H9 (cell line): ENCODE measurements at regions not wholly inside any gene's neighbourhood (a gene's known extent, or its start where the extent isn't known, plus 50 kb on each side); places are given as distances from the start of the nearest gene placed in this dataset.

Experiments
- DNase-seq: peaks from one replicate; pipeline ENCODE4 v3.0.0-alpha.2; 2017
- H2AFZ ChIP-seq: one replicate; pipeline ENCODE4 v1.6.1; 2013; ENCODE audit warnings: mild to moderate bottlenecking, low read length, control low read depth, moderate library complexity
- H2AK5ac ChIP-seq: 2 replicates; pipeline ENCODE4 v1.6.1; 2013; ENCODE audit warnings: low read length, control low read depth, mixed read lengths; ENCODE audit not compliant: insufficient read length
- H2BK120ac ChIP-seq: one replicate; pipeline ENCODE4 v1.6.1; 2013; ENCODE audit warnings: low read depth, mild to moderate bottlenecking, low read length, control low read depth, inconsistent platforms; ENCODE audit not compliant: poor library complexity, severe bottlenecking
- H2BK12ac ChIP-seq: 2 replicates; pipeline ENCODE4 v1.6.1; 2013; ENCODE audit warnings: low read length, control low read depth, mixed read lengths, low read depth; ENCODE audit not compliant: insufficient read length
- H2BK15ac ChIP-seq: 2 replicates; pipeline ENCODE4 v1.6.1; 2013; ENCODE audit warnings: low read depth, low read length, control low read depth
- H2BK20ac ChIP-seq: one replicate; pipeline ENCODE4 v1.6.1; 2013; ENCODE audit warnings: low read depth, mild to moderate bottlenecking, low read length, control low read depth, inconsistent platforms; ENCODE audit not compliant: poor library complexity, severe bottlenecking
- H2BK5ac ChIP-seq: 2 replicates; pipeline ENCODE4 v1.6.1; 2013; ENCODE audit warnings: low read length, control low read depth, mixed read lengths; ENCODE audit not compliant: insufficient read length
- H3K14ac ChIP-seq: 2 replicates; pipeline ENCODE4 v1.6.1; 2013; ENCODE audit warnings: low read length, control low read depth; ENCODE audit not compliant: insufficient read depth
- H3K18ac ChIP-seq: 2 replicates; pipeline ENCODE4 v1.6.1; 2013; ENCODE audit warnings: low read depth, mild to moderate bottlenecking, mixed read lengths, low read length, control low read depth; ENCODE audit not compliant: insufficient read length
- H3K23ac ChIP-seq: 2 replicates; pipeline ENCODE4 v1.6.1; 2013; ENCODE audit warnings: low read length, control low read depth, mixed read lengths, low read depth; ENCODE audit not compliant: insufficient read length
- H3K23me2 ChIP-seq: 2 replicates; pipeline ENCODE4 v1.6.1; 2013; ENCODE audit warnings: low read depth, mild to moderate bottlenecking, mixed read lengths, low read length, control low read depth; ENCODE audit not compliant: insufficient read length, poor library complexity, severe bottlenecking
- H3K27ac ChIP-seq: 2 replicates; pipeline ENCODE4 v1.5.1; 2013; ENCODE audit warnings: low read length, control low read depth, mixed read lengths, low read depth; ENCODE audit not compliant: insufficient read length
- H3K27me3 ChIP-seq: 2 replicates; pipeline ENCODE4 v1.6.1; 2013; ENCODE audit warnings: low read length, control low read depth, inconsistent platforms; ENCODE audit not compliant: insufficient read depth
- H3K4ac ChIP-seq: 2 replicates; pipeline ENCODE4 v1.6.1; 2013; ENCODE audit warnings: low read depth, mild to moderate bottlenecking, control low read depth, inconsistent platforms, low read length, moderate library complexity
- H3K4me1 ChIP-seq: 2 replicates; pipeline ENCODE4 v1.6.1; 2013; ENCODE audit warnings: low read length, control low read depth, inconsistent platforms; ENCODE audit not compliant: insufficient read depth
- H3K4me2 ChIP-seq: 2 replicates; pipeline ENCODE4 v1.6.1; 2013; ENCODE audit warnings: low read length, control low read depth, mixed read lengths; ENCODE audit not compliant: insufficient read length, insufficient read depth
- H3K56ac ChIP-seq: 2 replicates; pipeline ENCODE4 v1.6.1; 2013; ENCODE audit warnings: low read depth, mild to moderate bottlenecking, mixed read lengths, low read length, control low read depth; ENCODE audit not compliant: insufficient read length
- H3K79me1 ChIP-seq: 2 replicates; pipeline ENCODE4 v1.6.1; 2013; ENCODE audit warnings: low read depth, mild to moderate bottlenecking, moderate library complexity, low read length, control low read depth, inconsistent platforms; ENCODE audit not compliant: insufficient read depth, poor library complexity, severe bottlenecking
- H3K79me2 ChIP-seq: 2 replicates; pipeline ENCODE4 v1.6.1; 2013; ENCODE audit warnings: low read length, control low read depth, inconsistent platforms; ENCODE audit not compliant: insufficient read depth
- H3K9ac ChIP-seq: 2 replicates; pipeline ENCODE4 v1.6.1; 2013; ENCODE audit warnings: low read length, control low read depth, mixed read lengths; ENCODE audit not compliant: insufficient read length; ENCODE audit errors: extremely low read depth
- H3K9me3 ChIP-seq: one replicate; pipeline ENCODE4 v1.6.1; 2013; ENCODE audit warnings: low read depth, low read length, inconsistent platforms; ENCODE audit not compliant: control insufficient read depth
- H3T11ph ChIP-seq: one replicate; pipeline ENCODE4 v1.6.1; 2013; ENCODE audit warnings: mild to moderate bottlenecking, low read length, control low read depth, inconsistent platforms
- H4K20me1 ChIP-seq: one replicate; pipeline ENCODE4 v1.6.1; 2013; ENCODE audit not compliant: control insufficient read depth, insufficient read length, insufficient read depth
- H4K5ac ChIP-seq: 2 replicates; pipeline ENCODE4 v1.6.1; 2013; ENCODE audit warnings: low read depth, mild to moderate bottlenecking, mixed read lengths, low read length, control low read depth; ENCODE audit not compliant: insufficient read length
- H4K8ac ChIP-seq: replicated peaks from 2 replicates; pipeline ENCODE4 v1.6.1; 2013; ENCODE audit warnings: low read length, control low read depth, mixed read lengths, low read depth; ENCODE audit not compliant: insufficient read length
- H4K91ac ChIP-seq: 2 replicates; pipeline ENCODE4 v1.6.1; 2013; ENCODE audit warnings: low read depth, mild to moderate bottlenecking, moderate library complexity, mixed read lengths, low read length, control low read depth; ENCODE audit not compliant: insufficient read length
- H3K27ac Mint-ChIP-seq, 3 experiments: 2 replicates in 2 of 3; 3 replicates in 1 of 3; pipeline ENCODE4 v1.8.0; 2020 to 2021; ENCODE audit warnings: mixed read lengths in 3 of 3, mild to moderate bottlenecking in 1 of 3, moderate library complexity in 1 of 3
- H3K27me3 Mint-ChIP-seq: 2 replicates; pipeline ENCODE4 v1.8.0; 2021; ENCODE audit warnings: low read depth, mild to moderate bottlenecking, moderate library complexity, mixed read lengths
- H3K36me3 Mint-ChIP-seq, 3 experiments: 2 replicates in 2 of 3; 3 replicates in 1 of 3; pipeline ENCODE4 v1.8.0; 2020 to 2021; ENCODE audit warnings: low read depth in 3 of 3, mixed read lengths in 3 of 3; ENCODE audit not compliant: insufficient read depth in 1 of 3
- H3K4me1 Mint-ChIP-seq, 2 experiments: 2 replicates each; pipeline ENCODE4 v1.8.0; 2020; ENCODE audit warnings: mixed read lengths in 2 of 2
- H3K4me3 Mint-ChIP-seq, 2 experiments: 2 replicates in 1 of 2; 3 replicates in 1 of 2; pipeline ENCODE4 v1.8.0; 2020 to 2021; ENCODE audit warnings: mild to moderate bottlenecking in 2 of 2, mixed read lengths in 2 of 2, moderate library complexity in 1 of 2
- H3K9me3 Mint-ChIP-seq, 2 experiments: 2 replicates in 1 of 2; 3 replicates in 1 of 2; pipeline ENCODE4 v1.8.0; 2020; ENCODE audit warnings: mild to moderate bottlenecking in 2 of 2, mixed read lengths in 2 of 2, moderate library complexity in 1 of 2
- WGBS: extraction: QIAGEN DNeasy Blood & Tissue Kit; methylation state at CpG from one replicate; pipeline ENCODE4 v1.1.7; 2013; ENCODE audit warnings: missing lambda C conversion rate, low lambda C conversion rate, mixed read lengths; ENCODE audit not compliant: insufficient read length; ENCODE audit errors: extremely low coverage; 5-methylcytosine and 5-hydroxymethylcytosine counted together
- TF ChIP-seq, protein P1 (sequence below): fragments of 200-600 bp; sonication (generic); conservative IDR thresholded peaks from 3 replicates; pipeline ENCODE4 v1.8.0; 2021; ENCODE audit warnings: antibody characterized with exemption, mild to moderate bottlenecking

DNA sequence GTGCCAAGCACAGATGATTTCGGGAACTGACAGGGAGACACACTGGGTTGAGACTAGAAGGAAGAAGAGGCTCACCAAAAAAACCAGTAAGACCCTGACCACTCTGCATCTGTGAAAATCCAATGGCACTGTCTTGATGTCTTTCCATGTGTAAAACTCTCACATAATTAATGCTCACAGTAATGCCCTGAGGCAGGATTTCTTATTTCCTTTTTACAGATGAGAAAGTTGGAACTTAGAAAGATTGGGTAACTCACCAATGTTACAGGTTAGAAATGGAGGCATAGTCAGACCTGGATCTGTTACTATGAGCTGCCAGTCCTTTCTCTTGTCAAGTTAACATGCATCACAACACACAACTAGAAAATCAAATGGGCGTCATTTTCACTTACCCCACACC lies 151.0 kb upstream of the MCHR2 start:
- DNase-seq = no peak
- Histone ChIP-seq H3K23ac (no peak overlapping the region), H3K4me1 (no peaks in the 10 kb centered on the region), H2AFZ (no peak overlapping the region), H3K18ac (no peak overlapping the region), H3K56ac (no peak overlapping the region), H3K79me2 (no peaks in the 10 kb centered on the region), H4K5ac (no peak overlapping the region), H3K9ac (no peak overlapping the region), H3K23me2 (no peaks in the 10 kb centered on the region), H2BK5ac (no peak overlapping the region), H2BK20ac (no peak overlapping the region), H3K27ac (no peak overlapping the region), H3K4ac (no peak overlapping the region), H3K14ac (no peak overlapping the region), H3T11ph (no peak overlapping the region), H4K91ac (no peak overlapping the region), H2BK15ac (no peak overlapping the region), H2BK120ac (no peak overlapping the region), H2BK12ac (no peak overlapping the region), H4K8ac (no peak overlapping the region), H3K27me3 (no peaks in the 10 kb centered on the region), H3K4me2 (no peak overlapping the region), H4K20me1 (no peaks in the 10 kb centered on the region), H3K79me1 (no peaks in the 10 kb centered on the region), H2AK5ac (no peak overlapping the region), H3K9me3 (no peaks in the 10 kb centered on the region)
- Mint-ChIP-seq H3K4me1 (no peaks in the 10 kb centered on the region), H3K36me3 (no peaks in the 10 kb centered on the region), H3K9me3 (no peaks in the 10 kb centered on the region), H3K4me3 (no peak overlapping the region), H3K27me3 (no peaks in the 10 kb centered on the region), H3K27ac (no peak overlapping the region)
- TF ChIP-seq, protein P1, sequence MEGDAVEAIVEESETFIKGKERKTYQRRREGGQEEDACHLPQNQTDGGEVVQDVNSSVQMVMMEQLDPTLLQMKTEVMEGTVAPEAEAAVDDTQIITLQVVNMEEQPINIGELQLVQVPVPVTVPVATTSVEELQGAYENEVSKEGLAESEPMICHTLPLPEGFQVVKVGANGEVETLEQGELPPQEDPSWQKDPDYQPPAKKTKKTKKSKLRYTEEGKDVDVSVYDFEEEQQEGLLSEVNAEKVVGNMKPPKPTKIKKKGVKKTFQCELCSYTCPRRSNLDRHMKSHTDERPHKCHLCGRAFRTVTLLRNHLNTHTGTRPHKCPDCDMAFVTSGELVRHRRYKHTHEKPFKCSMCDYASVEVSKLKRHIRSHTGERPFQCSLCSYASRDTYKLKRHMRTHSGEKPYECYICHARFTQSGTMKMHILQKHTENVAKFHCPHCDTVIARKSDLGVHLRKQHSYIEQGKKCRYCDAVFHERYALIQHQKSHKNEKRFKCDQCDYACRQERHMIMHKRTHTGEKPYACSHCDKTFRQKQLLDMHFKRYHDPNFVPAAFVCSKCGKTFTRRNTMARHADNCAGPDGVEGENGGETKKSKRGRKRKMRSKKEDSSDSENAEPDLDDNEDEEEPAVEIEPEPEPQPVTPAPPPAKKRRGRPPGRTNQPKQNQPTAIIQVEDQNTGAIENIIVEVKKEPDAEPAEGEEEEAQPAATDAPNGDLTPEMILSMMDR = no peak
- WGBS = no CpG with 5 or more reads among the region's 2 CpGs
